CD14-positive monocyte (primary cell): ENCODE measurements at regions not wholly inside any gene's neighbourhood (a gene's known extent, or its start where the extent isn't known, plus 50 kb on each side); places are given as distances from the start of the nearest gene placed in this dataset.
"Not testable (repeated sequence)": the region's sequence is repeated elsewhere in the genome, so short reads cannot be mapped to it uniquely, and the experiment has no call there.

Experiments used
- DNase-seq, 3 donors: peaks; one replicate each; pipeline ENCODE4 v3.0.0-alpha.2; 2011 to 2022
- H2AFZ ChIP-seq: 2 replicates; pipeline ENCODE4 v1.6.0; 2012; ENCODE audit warnings: mild to moderate bottlenecking, low read depth, low read length, inconsistent platforms; ENCODE audit not compliant: insufficient read depth, poor library complexity, severe bottlenecking
- H3K27ac ChIP-seq, 2 donors: 1 replicate in 1 of 2; 2 replicates in 1 of 2; pipeline ENCODE4 v1.5.1; 2012 to 2013; ENCODE audit warnings: low read length in 2 of 2, control low read depth in 1 of 2, inconsistent platforms in 1 of 2, low read depth in 1 of 2, mild to moderate bottlenecking in 1 of 2
- H3K27me3 ChIP-seq, 2 donors: one replicate each; pipeline versions ENCODE4 v1.6.0 to v1.6.1; 2011 to 2013; ENCODE audit warnings: low read length in 2 of 2; ENCODE audit not compliant: control insufficient read depth in 2 of 2, insufficient read depth in 2 of 2
- H3K36me3 ChIP-seq, 2 donors: replicated peaks in 1 of 2; 1 replicate in 1 of 2; 2 replicates in 1 of 2; pipeline versions ENCODE4 v1.5.1 to v1.6.1; 2012 to 2013; ENCODE audit warnings: low read length in 2 of 2, control low read depth in 1 of 2, inconsistent platforms in 1 of 2, mild to moderate bottlenecking in 1 of 2; ENCODE audit not compliant: insufficient read depth in 2 of 2, control insufficient read depth in 1 of 2
- H3K4me1 ChIP-seq, 2 donors: 1 replicate in 1 of 2; 2 replicates in 1 of 2; pipeline versions ENCODE4 v1.5.1 to v1.6.1; 2012 to 2013; ENCODE audit warnings: low read length in 2 of 2, control low read depth in 1 of 2, inconsistent platforms in 1 of 2, mild to moderate bottlenecking in 1 of 2, moderate library complexity in 1 of 2; ENCODE audit not compliant: insufficient read depth in 2 of 2, control insufficient read depth in 1 of 2
- H3K4me2 ChIP-seq: replicated peaks from 2 replicates; pipeline ENCODE3; 2012; ENCODE audit warnings: low read length, moderate library complexity, mild to moderate bottlenecking; ENCODE audit not compliant: poor library complexity, severe bottlenecking; ENCODE audit errors: extremely low read depth
- H3K4me3 ChIP-seq, 3 experiments: fragments of 200-600 bp in 1 of 3; sonication (generic) in 1 of 3; replicated peaks in 1 of 3; 1 replicate in 2 of 3; 2 replicates in 1 of 3; pipeline ENCODE4 v1.5.1; 2011 to 2013; ENCODE audit warnings: low read length in 3 of 3, mild to moderate bottlenecking in 3 of 3, control low read depth in 2 of 3, low read depth in 2 of 3, inconsistent platforms in 1 of 3, moderate library complexity in 1 of 3
- H3K79me2 ChIP-seq: 2 replicates; pipeline ENCODE4 v1.6.0; 2012; ENCODE audit warnings: mild to moderate bottlenecking, control low read depth, inconsistent platforms, low read length, moderate library complexity; ENCODE audit not compliant: insufficient read depth
- H3K9ac ChIP-seq: 2 replicates; pipeline ENCODE4 v1.6.0; 2017; ENCODE audit warnings: low read length, mild to moderate bottlenecking; ENCODE audit not compliant: insufficient read depth, poor library complexity, severe bottlenecking
- H3K9me3 ChIP-seq, 2 donors: replicated peaks in 1 of 2; 1 replicate in 1 of 2; 2 replicates in 1 of 2; pipeline versions ENCODE4 v1.5.1 to v1.6.1; 2012 to 2013; ENCODE audit warnings: low read length in 2 of 2, control low read depth in 1 of 2; ENCODE audit not compliant: control insufficient read depth in 1 of 2, insufficient read depth in 1 of 2
- H4K20me1 ChIP-seq: 2 replicates; pipeline ENCODE4 v1.6.0; 2012; ENCODE audit warnings: mild to moderate bottlenecking, low read length, control low read depth, moderate library complexity; ENCODE audit not compliant: insufficient read depth
- H3K27ac Mint-ChIP-seq, 7 donors: one replicate each; pipeline ENCODE4 v1.8.0; 2020; ENCODE audit warnings: mild to moderate bottlenecking in 7 of 7, mixed read lengths in 7 of 7, moderate library complexity in 6 of 7, inconsistent platforms in 2 of 7
- H3K27me3 Mint-ChIP-seq, 3 donors: one replicate each; pipeline ENCODE4 v1.8.0; 2021 to 2022; ENCODE audit warnings: low read depth in 3 of 3, mild to moderate bottlenecking in 3 of 3, mixed read lengths in 3 of 3, moderate library complexity in 3 of 3, inconsistent platforms in 1 of 3
- H3K36me3 Mint-ChIP-seq, 2 donors: one replicate each; pipeline ENCODE4 v1.8.0; 2020; ENCODE audit warnings: mixed read lengths in 2 of 2, inconsistent platforms in 1 of 2, mild to moderate bottlenecking in 1 of 2
- H3K4me1 Mint-ChIP-seq: one replicate; pipeline ENCODE4 v1.8.0; 2020; ENCODE audit warnings: mild to moderate bottlenecking, mixed read lengths
- H3K4me3 Mint-ChIP-seq, 2 donors: one replicate each; pipeline ENCODE4 v1.8.0; 2020; ENCODE audit warnings: mild to moderate bottlenecking in 2 of 2, mixed read lengths in 2 of 2, moderate library complexity in 1 of 2
- H3K9me3 Mint-ChIP-seq, 7 donors: one replicate each; pipeline ENCODE4 v1.8.0; 2020 to 2022; ENCODE audit warnings: mixed read lengths in 7 of 7, mild to moderate bottlenecking in 6 of 7, moderate library complexity in 6 of 7, inconsistent platforms in 2 of 7
- CTCF ChIP-seq: fragments of 200-600 bp; IDR thresholded peaks from one replicate; pipeline ENCODE4 v1.8.0; 2022; ENCODE audit warnings: antibody characterized with exemption, mild to moderate bottlenecking
- WGBS: methylation state at CpG from one replicate; pipeline ENCODE4 v1.1.5; 2013; ENCODE audit warnings: missing lambda C conversion rate; ENCODE audit not compliant: insufficient coverage; 5-methylcytosine and 5-hydroxymethylcytosine counted together
- intact Hi-C, 2 donors: fragments of 100-400 bp; cut with micrococcal nuclease; formaldehyde crosslinking; loops; one replicate each; pipeline versions ENCODE4 v1.15.0 to v1.15.1; 2023

GRCh38 chr4:1522606-1523005 lies 116.4 kb upstream of the NKX1-1 start:
- no peaks in the 10 kb centered on the region for H3K4me1 ChIP-seq
- Mint-ChIP-seq H3K9me3 (peaks cover 0 to 22% (median 12%) of the 10 kb centered on the region in 7 donors), H3K4me1 (no peaks in the 10 kb centered on the region), H3K27ac (no peak overlapping the region), H3K4me3 (peak overlapping the region in 1 of 2 donors; percentile 62), H3K36me3 (no peaks in the 10 kb centered on the region), H3K27me3 (peaks cover 28 to 51% (median 33%) of the 10 kb centered on the region in 3 donors)
- 77% methylated on average over 3 of the region's 6 CpGs for WGBS
- H3K27ac ChIP-seq = no peak overlapping the region
- no peak overlapping the region for H3K9ac ChIP-seq
- intact Hi-C loops = no loop called here
- no peak for DNase-seq
- H3K4me2 ChIP-seq = no peak overlapping the region
- TF ChIP-seq CTCF = no peak
- no peaks in the 10 kb centered on the region for H3K36me3 ChIP-seq
- H3K9me3 ChIP-seq = peaks cover 5 to 12% of the 10 kb centered on the region in 2 donors
- no peaks in the 10 kb centered on the region for H4K20me1 ChIP-seq
- no peaks in the 10 kb centered on the region for H3K79me2 ChIP-seq
- H3K4me3 ChIP-seq = no peak overlapping the region
- peaks cover 0 to 21% of the 10 kb centered on the region in 2 donors for H3K27me3 ChIP-seq
- no peak overlapping the region for H2AFZ ChIP-seq

GRCh38 chr4:1521821-1522361 lies 115.6 kb upstream of the NKX1-1 start:
- Histone ChIP-seq H3K27ac (no peak overlapping the region), H3K4me1 (no peaks in the 10 kb centered on the region), H3K9me3 (peaks cover 5 to 12% of the 10 kb centered on the region in 2 donors), H3K9ac (no peak overlapping the region), H3K4me2 (peak overlapping the region; percentile 44), H2AFZ (no peak overlapping the region), H3K79me2 (no peaks in the 10 kb centered on the region), H3K4me3 (no peak overlapping the region), H3K36me3 (no peaks in the 10 kb centered on the region), H3K27me3 (peaks cover 0 to 21% of the 10 kb centered on the region in 2 donors), H4K20me1 (no peaks in the 10 kb centered on the region)
- DNase-seq = no peak
- WGBS = 81% methylated on average over 15 of the region's 19 CpGs
- Mint-ChIP-seq H3K27me3 (peaks cover 28 to 50% (median 30%) of the 10 kb centered on the region in 3 donors), H3K9me3 (peaks cover 0 to 22% (median 12%) of the 10 kb centered on the region in 7 donors), H3K4me1 (no peaks in the 10 kb centered on the region), H3K27ac (no peak overlapping the region), H3K36me3 (no peaks in the 10 kb centered on the region), H3K4me3 (peak overlapping the region in 1 of 2 donors; percentile 62)
- intact Hi-C loops = no loop called here
- no peak for TF ChIP-seq CTCF

- H3K36me3 Mint-ChIP-seq, H3K36me3 ChIP-seq, H3K27ac ChIP-seq, H4K20me1 ChIP-seq, H3K4me1 Mint-ChIP-seq, H3K79me2 ChIP-seq, H3K4me1 ChIP-seq, H3K9ac ChIP-seq, intact Hi-C loops, DNase-seq: not testable (repeated sequence)
- peak overlapping the region; percentile 44 for H3K4me2 ChIP-seq
- Mint-ChIP-seq H3K27ac (peak overlapping the region in 1 of 7 donors; percentile 41), H3K4me3 (peak overlapping the region in 1 of 2 donors; percentile 76), H3K9me3 (peaks cover 0 to 22% (median 12%) of the 10 kb centered on the region in 7 donors), H3K27me3 (peaks cover 28 to 52% (median 31%) of the 10 kb centered on the region in 3 donors)
- WGBS = 22% methylated on average over 36 of the region's 79 CpGs
- H3K4me3 ChIP-seq = peak overlapping the region in 1 of 3 experiments; percentile 44
- H2AFZ ChIP-seq = peak overlapping the region; percentile 46
- peaks cover 0 to 21% of the 10 kb centered on the region in 2 donors for H3K27me3 ChIP-seq
- H3K9me3 ChIP-seq = peaks cover 5 to 12% of the 10 kb centered on the region in 2 donors
Measured at GRCh38 chr4:1520795-1521576, 114.7 kb upstream of the NKX1-1 start.
